Thoracic aorta (tissue), 2 donors: ENCODE measurements at regions not wholly inside any gene's neighbourhood (a gene's known extent, or its start where the extent isn't known, plus 50 kb on each side); places are given as distances from the start of the nearest gene placed in this dataset.

ENCODE experiments used
- ATAC-seq: fragments of 150-250 bp; one replicate; pipeline ENCODE4 v1.8.0; 2017; ENCODE audit warnings: low read depth; ENCODE audit not compliant: insufficient number of reproducible peaks, low FRiP score
- DNase-seq: peaks from one replicate; pipeline ENCODE4 v3.0.0-alpha.2; 2020; ENCODE audit warnings: low spot score
- H3K27ac ChIP-seq, 2 donors: fragments of 200-600 bp; sonication (generic); 1 replicate in 1 of 2; 2 replicates in 1 of 2; pipeline ENCODE4 v1.5.1; 2016; ENCODE audit warnings: mild to moderate bottlenecking in 2 of 2, moderate library complexity in 2 of 2
- H3K27me3 ChIP-seq: fragments of 200-600 bp; sonication (generic); replicated peaks from 2 replicates; pipeline ENCODE4 v1.6.0; 2016; ENCODE audit warnings: mild to moderate bottlenecking; ENCODE audit not compliant: insufficient read depth
- H3K36me3 ChIP-seq: fragments of 200-600 bp; sonication (generic); one replicate; pipeline ENCODE4 v1.5.1; 2016
- H3K4me1 ChIP-seq, 2 donors: fragments of 200-600 bp; sonication (generic); 1 replicate in 1 of 2; 2 replicates in 1 of 2; pipeline versions ENCODE4 v1.5.1 to v1.6.0; 2016; ENCODE audit warnings: low read depth in 2 of 2, mild to moderate bottlenecking in 1 of 2; ENCODE audit not compliant: control insufficient read depth in 1 of 2
- H3K4me3 ChIP-seq: fragments of 200-600 bp; sonication (generic); 2 replicates; pipeline ENCODE4 v1.5.1; 2016; ENCODE audit warnings: mild to moderate bottlenecking
- H3K9me3 ChIP-seq: fragments of 200-600 bp; sonication (generic); 2 replicates; pipeline ENCODE4 v1.5.1; 2016
- CTCF ChIP-seq: fragments of 200-600 bp; sonication (generic); IDR thresholded peaks from one replicate; pipeline ENCODE4 v1.5.1; 2019; ENCODE audit warnings: antibody characterized with exemption

- Histone ChIP-seq H3K4me1 (no peaks in the 10 kb centered on the region), H3K27me3 (no peaks in the 10 kb centered on the region), H3K4me3 (no peak overlapping the region), H3K36me3 (no peaks in the 10 kb centered on the region), H3K27ac (no peak overlapping the region), H3K9me3 (no peaks in the 10 kb centered on the region)
- no peak for TF ChIP-seq CTCF
- ATAC-seq (no peak), DNase-seq (no peak)
Observed at GRCh38 chr2:17270894-17271293, 247.3 kb downstream of the RAD51AP2 start.

DNA sequence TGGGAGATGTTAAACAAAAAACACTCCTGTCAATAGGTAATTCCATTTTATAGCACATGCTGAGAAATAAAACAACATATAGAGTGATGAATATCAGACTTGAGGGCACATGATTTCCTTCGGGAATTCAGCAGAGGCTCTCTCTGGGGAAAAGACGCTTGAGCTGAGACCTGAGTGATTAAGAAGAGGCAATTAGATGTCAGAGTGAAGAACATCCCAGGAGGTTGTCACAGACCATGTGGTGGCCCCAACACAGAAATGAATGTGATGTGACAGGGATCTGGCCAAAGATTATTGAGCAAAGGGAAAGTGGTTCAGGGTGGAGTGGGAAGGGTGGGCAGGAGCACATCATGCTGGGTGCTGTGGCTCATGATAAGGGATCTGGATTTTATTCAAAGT, 254.7 kb downstream of the RAD51AP2 start:
- H3K27me3 ChIP-seq, result no peaks in the 10 kb centered on the region
- no peak overlapping the region for H3K27ac ChIP-seq
- DNase-seq (no peak), ATAC-seq (no peak)
- no peaks in the 10 kb centered on the region for H3K36me3 ChIP-seq
- no peaks in the 10 kb centered on the region for H3K4me1 ChIP-seq
- no peaks in the 10 kb centered on the region for H3K9me3 ChIP-seq
- H3K4me3 ChIP-seq, result no peak overlapping the region
- no peak for TF ChIP-seq CTCF

DNA sequence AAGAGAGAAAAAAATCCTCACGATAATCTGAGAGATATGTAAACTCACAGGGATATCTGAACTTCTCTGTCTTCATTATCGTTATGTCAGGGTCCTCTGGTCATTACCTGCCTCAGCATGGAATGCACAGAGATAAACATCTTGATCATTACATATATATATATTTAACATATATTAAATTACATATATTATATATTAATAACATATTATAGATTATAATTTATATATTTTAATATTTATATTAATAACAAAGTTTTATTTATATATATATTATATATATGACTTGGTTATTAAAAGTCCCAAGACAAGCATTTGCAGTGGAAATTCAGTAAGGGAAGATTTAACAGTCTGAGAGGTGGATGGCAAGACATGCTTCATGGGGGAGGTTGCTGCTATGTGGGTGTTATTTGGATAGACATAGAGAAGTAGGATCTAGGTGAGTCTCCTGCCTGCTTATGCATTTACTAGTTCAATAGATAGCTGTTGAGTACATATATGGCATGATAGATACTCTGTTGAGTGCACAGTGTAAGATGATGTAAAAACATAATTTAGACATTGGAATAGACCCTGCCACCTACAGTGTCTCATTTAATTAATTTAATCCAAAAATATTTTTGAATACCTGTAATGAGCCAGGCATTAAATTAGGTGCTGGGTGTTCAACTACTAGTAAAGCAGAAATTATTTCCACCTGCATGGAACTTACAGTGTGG, 255.2 kb downstream of the RAD51AP2 start:
- Histone ChIP-seq H3K4me3 (no peak overlapping the region), H3K36me3 (no peaks in the 10 kb centered on the region), H3K27me3 (no peaks in the 10 kb centered on the region), H3K27ac (no peak overlapping the region), H3K4me1 (no peaks in the 10 kb centered on the region), H3K9me3 (no peaks in the 10 kb centered on the region)
- DNase-seq (no peak), ATAC-seq (no peak)
- no peak for TF ChIP-seq CTCF

GRCh38 chr2:17259613-17260012, 258.6 kb downstream of the RAD51AP2 start:
- TF ChIP-seq CTCF, result no peak
- Histone ChIP-seq H3K27ac (no peak overlapping the region), H3K4me3 (no peak overlapping the region), H3K27me3 (no peaks in the 10 kb centered on the region), H3K9me3 (no peaks in the 10 kb centered on the region), H3K4me1 (no peaks in the 10 kb centered on the region), H3K36me3 (no peaks in the 10 kb centered on the region)
- no peak for ATAC-seq
- no peak for DNase-seq

DNA sequence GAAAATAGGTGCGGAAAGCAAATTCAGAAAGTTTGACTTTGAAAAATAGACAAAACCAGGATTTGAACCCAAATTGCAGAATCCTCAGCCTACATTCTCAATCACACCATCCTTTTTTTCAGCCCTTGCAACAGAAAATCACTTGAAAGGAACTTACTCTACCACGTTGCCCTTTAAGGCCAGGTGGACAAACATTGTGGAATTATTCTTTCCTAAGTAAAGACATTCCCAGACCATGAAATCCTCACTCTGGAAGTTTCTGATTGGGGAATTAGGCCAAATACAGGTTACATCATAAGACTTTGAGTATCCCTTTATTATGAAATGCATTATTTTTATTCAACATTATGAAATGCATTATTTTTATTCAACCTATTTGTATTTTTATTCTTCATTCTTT, 259.4 kb downstream of the RAD51AP2 start:
- H3K4me3 ChIP-seq, result no peak overlapping the region
- no peaks in the 10 kb centered on the region for H3K36me3 ChIP-seq
- H3K27ac ChIP-seq, result no peak overlapping the region
- H3K27me3 ChIP-seq, result no peaks in the 10 kb centered on the region
- no peak for DNase-seq
- ATAC-seq, result no peak
- TF ChIP-seq CTCF, result no peak
- no peaks in the 10 kb centered on the region for H3K4me1 ChIP-seq
- H3K9me3 ChIP-seq, result no peaks in the 10 kb centered on the region
